GM21619 (cell line): ENCODE measurements at regions not wholly inside any gene's neighbourhood (a gene's known extent, or its start where the extent isn't known, plus 50 kb on each side); places are given as distances from the start of the nearest gene placed in this dataset.
"Not testable (repeated sequence)": the region's sequence is repeated elsewhere in the genome, so short reads cannot be mapped to it uniquely, and the experiment has no call there.

Experiments used
- ATAC-seq: cut with Tn5 transposase; IDR thresholded peaks from one replicate; pipeline ENCODE4 v1.9.1; 2021; ENCODE audit not compliant: unreplicated experiment

GRCh38 chr7:138309186-138309585 lies 150.9 kb upstream of the TRIM24 start:
- no peak for ATAC-seq

DNA sequence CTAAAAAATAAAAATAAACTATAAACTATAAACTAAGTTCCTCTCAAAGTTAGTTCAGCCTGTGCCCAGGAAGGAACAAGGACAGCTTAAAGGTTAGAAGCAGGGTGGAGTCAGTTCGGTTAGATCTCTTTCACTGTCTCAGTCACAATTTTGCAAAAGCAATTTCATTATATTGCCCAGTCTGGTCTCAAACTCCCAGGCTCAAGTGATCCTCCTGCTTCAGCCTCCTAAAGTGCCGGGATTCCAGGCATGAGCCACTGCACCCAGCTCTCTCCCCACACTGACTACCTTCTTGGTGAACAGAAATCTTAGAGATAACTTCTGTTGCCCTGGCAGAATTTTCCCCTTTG lies 146.3 kb upstream of the TRIM24 start:
- no peak for ATAC-seq

DNA sequence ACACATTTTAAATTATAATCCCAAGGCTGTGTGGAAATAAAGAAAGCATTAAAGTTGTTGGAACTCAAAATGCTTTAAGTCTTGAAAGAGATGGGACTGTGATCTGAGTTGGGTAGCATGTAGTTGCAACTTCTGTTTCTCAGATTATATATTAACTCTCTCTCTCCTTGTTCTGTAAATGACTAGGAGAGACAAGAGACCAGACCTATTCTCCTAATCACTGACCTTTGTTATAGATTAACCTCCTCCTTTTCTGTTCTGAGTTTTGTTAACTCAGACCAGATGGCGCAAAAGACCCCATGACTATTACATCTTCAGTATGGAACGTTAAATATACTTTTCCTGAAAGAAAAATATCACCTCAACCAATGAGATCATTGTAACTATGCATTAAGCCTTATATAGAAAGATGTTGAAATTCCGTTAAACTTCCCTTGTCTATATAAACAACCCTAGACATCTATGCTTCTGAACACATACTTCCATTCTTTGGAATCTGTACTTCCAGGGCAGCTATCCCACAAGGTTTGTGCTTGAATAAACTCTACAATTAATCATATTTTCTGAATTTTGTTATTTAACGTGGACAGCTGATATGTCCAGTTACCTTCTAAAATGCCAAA lies 143.5 kb upstream of the TRIM24 start:
- peak; percentile 99 for ATAC-seq

DNA sequence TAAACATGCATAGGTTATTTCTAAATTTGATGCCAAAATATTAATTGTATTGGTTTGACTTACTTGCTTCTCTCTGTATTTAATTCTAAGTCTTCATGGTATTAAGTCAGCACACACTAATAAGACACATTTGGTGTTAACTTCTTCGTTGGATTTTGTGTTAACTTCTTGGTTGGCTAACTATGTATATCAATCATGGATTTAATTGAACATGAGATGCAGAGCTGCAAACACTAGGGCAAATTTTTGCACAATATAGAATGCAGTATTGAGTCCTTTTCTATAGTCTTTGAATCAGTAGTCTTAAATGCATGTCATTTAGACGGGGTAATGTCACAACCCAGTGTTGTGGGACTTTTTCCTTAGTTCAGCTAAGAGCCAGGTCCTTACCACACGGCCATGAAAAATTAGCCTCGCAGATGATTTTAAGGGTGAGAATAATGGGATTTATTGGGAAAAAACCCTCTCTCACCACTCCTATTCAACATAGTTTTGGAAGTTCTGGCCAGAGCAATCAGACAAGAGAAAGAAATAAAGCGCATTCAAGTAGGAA lies 142.9 kb upstream of the TRIM24 start:
- no peak for ATAC-seq

DNA sequence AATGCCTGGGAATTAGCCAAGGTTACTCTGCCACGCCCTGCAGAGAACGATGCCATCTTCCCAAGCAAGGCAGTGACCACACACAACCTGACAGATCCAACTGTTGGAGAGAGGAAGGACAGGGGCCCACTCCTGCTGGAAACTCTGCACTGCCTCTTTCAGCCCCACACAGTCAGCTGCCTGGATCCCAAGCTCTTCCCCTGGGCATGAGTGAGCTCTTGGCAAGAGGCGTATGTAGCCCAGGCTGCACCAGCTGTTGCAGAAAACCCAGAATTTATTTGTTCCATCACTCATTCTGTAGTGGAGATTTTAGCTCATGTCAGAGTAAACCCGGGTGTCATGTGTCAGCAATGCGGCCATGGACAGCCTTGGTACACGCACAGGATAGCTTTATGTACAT lies 135.1 kb upstream of the TRIM24 start:
- ATAC-seq, result no peak

DNA sequence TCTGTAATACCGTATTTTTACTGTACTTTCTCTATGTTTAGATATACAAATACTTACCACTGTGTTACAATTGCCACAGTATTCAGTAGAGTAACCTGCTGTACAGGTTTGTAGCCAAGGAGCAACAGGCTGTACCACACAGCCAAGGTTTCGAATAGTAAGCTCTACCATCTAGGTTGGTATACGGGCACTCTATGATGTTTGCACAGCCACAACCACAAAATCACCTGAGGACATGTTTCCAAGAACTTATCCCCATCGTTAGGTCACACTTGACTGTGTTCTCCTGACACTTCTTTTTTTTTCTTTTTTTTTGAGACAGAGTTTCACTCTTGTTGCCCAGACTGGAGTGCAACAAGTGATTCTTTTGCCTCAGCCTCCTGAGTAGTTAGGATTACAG lies 134.6 kb upstream of the TRIM24 start:
- ATAC-seq, result no peak

DNA sequence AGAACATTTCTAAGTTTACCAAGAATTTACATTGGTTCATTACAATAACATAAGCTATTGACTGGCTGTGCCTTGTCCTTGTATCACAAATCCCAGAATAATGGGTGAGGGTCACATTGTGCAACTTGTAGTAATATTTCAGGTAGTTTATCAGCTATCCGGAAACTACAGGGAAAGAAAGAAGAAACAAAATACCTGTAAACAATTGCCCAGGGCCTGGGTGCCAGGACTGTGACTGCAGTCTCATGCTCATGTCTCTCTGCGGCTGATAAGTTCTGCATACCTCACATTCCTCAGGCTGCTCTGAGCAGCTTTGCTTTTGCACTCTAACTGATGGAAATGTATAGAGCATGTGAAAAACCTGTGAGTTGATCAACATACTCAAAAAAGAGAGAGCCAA lies 131.8 kb upstream of the TRIM24 start:
- ATAC-seq, result no peak

GRCh38 chr7:138332850-138333249 lies 127.2 kb upstream of the TRIM24 start:
- not testable (repeated sequence) for ATAC-seq

DNA sequence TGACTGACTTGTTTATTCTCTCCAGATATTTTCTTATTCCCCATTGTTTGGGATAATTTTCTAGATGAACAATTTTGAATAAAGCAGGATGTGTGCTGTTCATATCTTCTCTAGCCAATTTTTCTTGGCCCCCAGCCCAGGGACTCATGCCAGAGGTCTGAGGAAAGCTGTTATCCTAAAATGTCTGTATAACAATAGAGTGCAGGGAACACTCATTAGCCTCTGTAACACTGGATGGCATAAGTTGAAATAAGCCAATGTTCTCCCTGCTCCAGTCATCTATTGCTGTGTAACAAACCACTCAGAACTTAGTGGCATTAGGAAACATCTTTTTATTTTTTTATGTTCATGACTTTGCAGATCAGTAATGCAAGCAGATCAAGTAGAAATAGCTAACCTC lies 121.7 kb upstream of the TRIM24 start:
- ATAC-seq, result no peak

DNA sequence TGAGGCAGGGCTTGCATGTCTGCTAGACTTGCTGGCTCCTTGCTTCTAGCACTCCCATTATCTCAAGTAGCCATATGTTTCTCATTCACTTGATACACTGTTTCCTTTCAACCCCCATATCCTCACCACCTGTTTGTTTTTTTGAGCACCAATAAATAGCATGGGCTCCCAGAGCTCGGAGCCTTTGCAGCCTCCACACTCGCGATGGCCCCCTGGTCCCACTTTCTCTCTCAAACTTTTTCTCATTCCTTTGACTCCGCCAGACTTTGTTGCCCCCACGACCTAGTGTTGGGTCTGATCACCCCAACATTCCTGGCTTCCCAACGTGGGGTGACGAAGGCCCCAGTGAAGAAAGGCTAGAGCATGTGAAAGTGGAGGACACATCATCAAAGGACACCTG lies 120.8 kb upstream of the TRIM24 start:
- not testable (repeated sequence) for ATAC-seq

DNA sequence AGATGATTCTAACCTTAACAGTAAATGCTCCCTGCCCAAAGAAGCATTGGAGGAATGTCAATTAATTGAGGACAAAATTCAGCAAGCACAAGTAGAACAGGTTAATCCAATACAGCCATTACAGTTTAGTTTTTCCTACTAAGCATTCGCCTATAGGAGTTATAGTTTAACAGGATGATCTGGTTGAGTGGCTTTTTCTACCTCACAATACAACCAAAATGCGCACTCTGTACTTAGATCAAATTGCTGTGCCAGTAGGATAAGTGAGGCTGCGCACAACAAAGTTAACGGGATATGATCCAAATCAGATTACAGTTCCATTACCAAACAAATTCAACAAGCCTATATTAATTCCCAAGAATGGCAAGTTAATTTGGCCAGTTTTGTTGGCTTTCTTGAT lies 117.1 kb upstream of the TRIM24 start:
- ATAC-seq, result no peak

DNA sequence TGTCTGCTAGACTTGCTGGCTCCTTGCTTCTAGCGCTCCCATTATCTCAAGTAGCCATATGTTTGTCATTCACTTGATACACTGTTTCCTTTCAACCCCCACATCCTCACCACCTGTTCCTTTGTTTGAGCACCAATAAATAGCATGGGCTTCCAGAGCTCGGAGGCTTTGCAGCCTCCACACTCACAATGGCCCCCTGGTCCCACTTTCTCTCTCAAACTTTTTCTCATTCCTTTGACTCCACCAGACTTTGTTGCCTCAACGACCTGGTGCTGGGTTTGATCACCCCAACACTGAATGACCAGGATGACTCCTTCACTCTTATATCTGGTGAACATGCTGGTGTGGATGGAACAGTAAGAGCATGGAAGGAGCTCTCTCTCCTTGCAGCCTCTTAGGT lies 114.5 kb upstream of the TRIM24 start:
- ATAC-seq, result no peak

GRCh38 chr7:138346975-138347374 lies 113.1 kb upstream of the TRIM24 start:
- no peak for ATAC-seq

DNA sequence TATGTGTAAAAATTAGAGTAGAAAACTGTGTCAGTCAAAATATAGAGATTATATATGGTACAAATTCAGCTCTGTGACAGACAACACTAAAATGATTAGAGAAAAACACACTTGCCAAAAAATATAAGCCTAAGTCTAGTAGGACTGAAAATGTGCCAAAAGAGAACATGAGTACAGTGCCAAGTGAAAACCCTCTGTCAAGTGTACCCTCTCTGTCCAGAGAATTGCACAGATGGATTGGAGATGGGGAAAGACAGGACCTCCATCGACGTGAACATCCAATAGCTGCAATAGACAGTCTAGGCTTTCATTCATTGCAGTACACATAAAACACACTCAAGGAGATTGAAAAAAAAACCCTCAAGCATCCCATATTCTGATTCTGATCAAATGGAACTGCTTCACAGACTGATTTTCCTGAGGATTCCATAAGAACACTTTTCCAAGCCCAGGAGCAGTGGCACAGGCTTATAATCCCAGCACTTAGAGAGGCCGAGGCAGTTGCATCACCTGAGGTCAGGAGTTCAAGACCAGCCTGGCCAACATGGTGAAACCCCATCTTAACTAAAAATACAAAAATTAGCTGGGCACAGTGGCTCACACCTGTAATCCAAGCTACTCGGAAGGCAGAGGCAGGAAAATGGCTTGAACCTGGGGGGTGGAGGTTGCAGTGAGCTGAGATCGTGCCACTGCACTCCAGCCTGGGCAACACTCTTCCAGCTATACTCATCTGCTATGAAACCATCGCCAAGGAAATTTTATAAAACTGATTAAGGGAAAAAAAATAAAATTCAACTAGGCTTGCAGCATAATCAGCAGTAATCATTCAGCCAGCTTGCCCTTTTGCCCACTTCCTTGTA lies 110.0 kb upstream of the TRIM24 start:
- no peak for ATAC-seq

- no peak for ATAC-seq
Measured at GRCh38 chr7:138350701-138351357, 109.2 kb upstream of the TRIM24 start.

- ATAC-seq, result no peak
Measured at GRCh38 chr7:138352570-138353461, 107.2 kb upstream of the TRIM24 start.

GRCh38 chr7:138354066-138354465 lies 106.0 kb upstream of the TRIM24 start:
- no peak for ATAC-seq

DNA sequence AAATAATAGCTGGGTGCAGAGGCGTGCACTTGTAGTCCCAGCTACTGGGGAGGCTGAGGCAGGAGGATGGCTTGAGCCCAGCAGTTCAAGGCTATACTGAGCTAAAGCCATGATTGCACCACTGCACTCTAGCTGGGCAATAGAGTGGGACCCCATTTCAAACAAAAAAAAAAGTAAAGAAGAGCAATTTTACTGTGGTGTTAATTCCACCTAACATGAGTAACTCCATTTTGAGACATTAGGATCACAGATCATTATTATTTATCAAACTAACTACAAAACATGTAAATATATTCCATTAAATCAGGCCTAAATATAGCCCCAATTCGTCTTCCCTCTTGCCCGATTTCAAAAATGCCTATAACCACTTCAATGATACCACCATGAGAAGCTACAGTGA lies 104.8 kb upstream of the TRIM24 start:
- no peak for ATAC-seq

DNA sequence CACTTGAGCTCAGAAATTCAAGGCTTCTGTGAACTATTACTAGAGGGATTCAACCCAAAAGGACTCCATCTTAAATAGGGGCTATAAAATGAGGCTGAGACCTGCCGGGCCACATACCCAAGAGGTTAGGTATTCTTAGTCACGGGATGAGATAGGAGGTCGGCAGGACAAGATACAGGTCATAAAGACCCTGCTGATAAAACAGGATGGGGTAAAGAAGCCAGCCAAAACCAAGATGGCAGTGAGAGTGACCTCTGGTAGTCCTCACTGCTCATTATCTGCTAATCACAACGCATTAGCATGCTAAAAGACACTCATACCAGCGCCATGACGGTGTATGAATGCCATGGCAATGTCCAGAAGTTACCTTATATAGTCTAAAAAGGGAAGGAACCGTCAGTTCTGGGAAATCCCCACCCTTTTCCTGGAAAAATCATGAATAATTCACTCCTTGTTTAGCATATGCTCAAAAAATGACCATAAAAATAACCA lies 101.2 kb upstream of the TRIM24 start:
- no peak for ATAC-seq

DNA sequence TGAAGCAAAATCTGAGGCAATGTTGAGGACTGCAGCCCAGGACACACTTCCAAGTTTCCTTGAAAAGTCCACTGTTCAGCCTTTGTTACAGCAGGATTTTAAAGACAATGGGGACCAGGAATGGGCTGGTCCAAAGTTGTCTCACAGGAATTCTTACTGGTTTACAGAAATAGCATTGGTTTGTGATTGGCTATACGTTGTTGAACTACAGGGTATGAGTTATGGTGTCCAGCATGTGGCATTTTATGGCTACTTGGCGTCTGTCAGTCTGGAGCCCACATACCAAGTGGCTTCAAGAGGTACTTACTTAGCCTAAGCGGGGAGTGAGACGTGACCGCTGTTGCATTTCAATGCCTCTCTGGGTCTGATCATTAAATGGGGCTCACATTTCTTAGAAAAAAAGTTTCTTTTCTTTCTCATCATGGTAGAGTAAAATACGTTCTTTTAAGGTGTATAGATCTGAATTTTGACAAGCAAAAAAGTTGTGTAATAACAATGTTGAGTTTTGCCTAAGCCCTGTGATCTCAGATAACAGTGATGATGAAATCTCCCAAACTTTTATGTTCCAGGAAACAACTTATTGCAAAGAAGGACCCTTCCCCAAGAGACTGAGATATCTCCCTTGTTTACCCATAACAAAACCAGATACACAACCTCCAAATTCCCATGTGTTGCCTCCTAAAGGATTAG lies 100.0 kb upstream of the TRIM24 start:
- ATAC-seq, result no peak
